ENCODE measurements at regions not wholly inside any gene's neighbourhood (a gene's known extent, or its start where the extent isn't known, plus 50 kb on each side); places are given as distances from the start of the nearest gene placed in this dataset.

- TF ChIP-seq ZNF318 (IDR thresholded peaks at IDR 0.05; ENCODE audit: borderline replicate concordance in 1 of 2, low read depth in 1 of 2) (no peak), MITF (IDR thresholded peaks at IDR 0.05) (no peak), XRCC3 (IDR thresholded peaks at IDR 0.05) (no peak), MEF2D (tag; conservative IDR thresholded peaks at IDR 0.05; ENCODE audit: low read depth) (no peak), ZNF584 (CRISPR knock-in tag; IDR thresholded peaks at IDR 0.05; ENCODE audit: low read depth) (no peak), BRF1 (IDR thresholded peaks at IDR 0.05; ENCODE audit: borderline replicate concordance, extremely low read depth, insufficient read length) (no peak), ZNF699 (CRISPR knock-in tag; IDR thresholded peaks at IDR 0.05; ENCODE audit: insufficient replicate concordance) (no peak), ZNF707 (CRISPR knock-in tag; conservative IDR thresholded peaks at IDR 0.05) (no peak), HNRNPLL (IDR thresholded peaks at IDR 0.05; ENCODE audit: low read depth, low read length, poor library complexity, severe bottlenecking) (no peak), ATF3 (IDR thresholded peaks at IDR 0.05) (peak; percentile 91), ATF3 (CRISPR knock-in tag; conservative IDR thresholded peaks at IDR 0.05) (no peak), TCF7L2 (IDR thresholded peaks at IDR 0.05; ENCODE audit: low read depth, low read length) (no peak), KLF13 (tag; IDR thresholded peaks at IDR 0.05; ENCODE audit: borderline replicate concordance, low read depth) (no peak), HMG20A (CRISPR knock-in tag; conservative IDR thresholded peaks at IDR 0.05) (no peak), ZNF589 (CRISPR knock-in tag; IDR thresholded peaks at IDR 0.05; ENCODE audit: low read depth) (no peak), SRSF1 (IDR thresholded peaks at IDR 0.05; ENCODE audit: low read depth, low read length) (no peak), KAT7 (CRISPR knock-in tag; IDR thresholded peaks at IDR 0.05; ENCODE audit: borderline replicate concordance) (no peak)
Measured at GRCh38 chr16:35533683-35534082, 2074.3 kb downstream of the TP53TG3F start (continued).

Measured in K562 (cell line).